Naive thymus-derived CD8-positive, alpha-beta T cell (primary cell): ENCODE measurements at regions not wholly inside any gene's neighbourhood (a gene's known extent, or its start where the extent isn't known, plus 50 kb on each side); places are given as distances from the start of the nearest gene placed in this dataset.
A peak's percentile ranks its signal among the peaks of the same experiment; 100 is the strongest.

Source experiments
- ATAC-seq, 2 donors: fragments of 150-1000 bp; cut with Tn5 transposase in 1 of 2; sonication (Bioruptor Pico), chemical (Tn5 transposase) in 1 of 2; 1 replicate in 1 of 2; 2 replicates in 1 of 2; pipeline ENCODE4 v1.10.0; 2021; ENCODE audit warnings: mild to moderate bottlenecking in 2 of 2, moderate library complexity in 2 of 2
- POLR2A ChIA-PET: fragments of 350-600 bp; sonication (Branson Sonifier 250); formaldehyde crosslinking; loops from one replicate; lab custom pipeline; 2021; ENCODE audit warnings: antibody characterized with exemption; lab: Charles Lee
- DNase-seq, 10 donors: peaks; one replicate each; pipeline versions ENCODE4 v3.0.0 to v3.0.0-alpha.2; 2020 to 2022
- H3K27ac Mint-ChIP-seq, 10 donors: one replicate each; pipeline ENCODE4 v1.8.0; 2020 to 2022; ENCODE audit warnings: mild to moderate bottlenecking in 10 of 10, mixed read lengths in 10 of 10, moderate library complexity in 4 of 10, inconsistent platforms in 1 of 10
- H3K27me3 Mint-ChIP-seq, 5 donors: one replicate each; pipeline ENCODE4 v1.8.0; 2021 to 2022; ENCODE audit warnings: mixed read lengths in 5 of 5
- H3K36me3 Mint-ChIP-seq, 3 donors: one replicate each; pipeline ENCODE4 v1.8.0; 2020 to 2022; ENCODE audit warnings: mixed read lengths in 3 of 3, mild to moderate bottlenecking in 2 of 3, inconsistent platforms in 1 of 3
- H3K4me1 Mint-ChIP-seq, 4 donors: one replicate each; pipeline ENCODE4 v1.8.0; 2021 to 2022; ENCODE audit warnings: mixed read lengths in 4 of 4
- H3K4me3 Mint-ChIP-seq, 10 donors: one replicate each; pipeline ENCODE4 v1.8.0; 2020 to 2022; ENCODE audit warnings: mild to moderate bottlenecking in 10 of 10, mixed read lengths in 10 of 10, moderate library complexity in 6 of 10, inconsistent platforms in 1 of 10
- H3K9me3 Mint-ChIP-seq, 9 donors: one replicate each; pipeline ENCODE4 v1.8.0; 2020 to 2022; ENCODE audit warnings: mixed read lengths in 9 of 9, mild to moderate bottlenecking in 3 of 9, inconsistent platforms in 1 of 9, moderate library complexity in 1 of 9

- H3K27ac Mint-ChIP-seq, result no peak overlapping the region
- DNase-seq (no peak), ATAC-seq (no peak)
- no peaks in the 10 kb centered on the region for H3K36me3 Mint-ChIP-seq
- H3K4me3 Mint-ChIP-seq, result no peak overlapping the region
- peaks cover 0 to 1% (median 0%) of the 10 kb centered on the region in 5 donors for H3K27me3 Mint-ChIP-seq
- H3K9me3 Mint-ChIP-seq, result peaks cover 0 to 9% (median 2%) of the 10 kb centered on the region in 9 donors
- H3K4me1 Mint-ChIP-seq, result peaks cover 0 to 3% (median 0%) of the 10 kb centered on the region in 4 donors
- POLR2A ChIA-PET, result no interaction called here
These were observed 104.1 kb upstream of the FERD3L start for GRCh38 chr7:19249281-19249680.

- DNase-seq (no peak), ATAC-seq (no peak)
- Mint-ChIP-seq H3K27ac (no peak overlapping the region), H3K4me3 (no peak overlapping the region), H3K9me3 (peaks cover 0 to 9% (median 0%) of the 10 kb centered on the region in 9 donors), H3K36me3 (no peaks in the 10 kb centered on the region), H3K27me3 (peaks cover 0 to 1% (median 0%) of the 10 kb centered on the region in 5 donors), H3K4me1 (peaks cover 0 to 3% (median 0%) of the 10 kb centered on the region in 4 donors)
- POLR2A ChIA-PET, result no interaction called here
These were observed 103.5 kb upstream of the FERD3L start for GRCh38 chr7:19248681-19249080.

GRCh38 chr7:19248115-19248514 is 102.9 kb upstream of the FERD3L start:
- Mint-ChIP-seq H3K27me3 (peaks cover 0 to 1% (median 0%) of the 10 kb centered on the region in 5 donors), H3K4me1 (peaks cover 0 to 3% (median 0%) of the 10 kb centered on the region in 4 donors), H3K9me3 (peaks cover 0 to 13% (median 1%) of the 10 kb centered on the region in 9 donors), H3K36me3 (peaks cover 0 to 2% (median 0%) of the 10 kb centered on the region in 3 donors), H3K27ac (no peak overlapping the region), H3K4me3 (no peak overlapping the region)
- DNase-seq, result no peak
- POLR2A ChIA-PET, result no interaction called here
- no peak for ATAC-seq

DNA sequence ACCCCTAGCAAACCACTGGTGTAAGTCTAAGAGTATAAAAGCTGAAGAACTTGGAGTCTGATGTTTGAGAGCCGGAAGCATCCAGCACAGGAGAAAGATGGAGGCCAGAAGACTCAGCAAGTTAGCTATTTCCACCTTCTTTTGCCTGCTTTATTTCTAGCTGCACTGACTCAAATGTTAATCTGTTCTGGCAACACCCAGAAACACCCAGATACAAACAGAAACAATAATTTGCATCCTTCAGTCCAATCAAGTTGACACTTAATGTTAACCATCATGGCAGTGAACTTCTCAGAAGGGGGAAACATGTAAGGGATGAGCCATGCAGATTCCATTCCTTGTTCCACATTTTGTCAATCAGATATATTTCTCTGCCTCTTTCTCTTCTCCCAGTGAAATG is 101.8 kb upstream of the FERD3L start:
- peaks cover 0 to 1% (median 0%) of the 10 kb centered on the region in 5 donors for H3K27me3 Mint-ChIP-seq
- no peak for DNase-seq
- H3K4me3 Mint-ChIP-seq, result peak overlapping the region in 6 of 10 donors; percentile 50 to 72 (median 64)
- POLR2A ChIA-PET, result no interaction called here
- peaks cover 0 to 3% (median 0%) of the 10 kb centered on the region in 4 donors for H3K4me1 Mint-ChIP-seq
- ATAC-seq, result no peak
- H3K36me3 Mint-ChIP-seq, result peaks cover 0 to 5% (median 0%) of the 10 kb centered on the region in 3 donors
- peaks cover 0 to 20% (median 4%) of the 10 kb centered on the region in 9 donors for H3K9me3 Mint-ChIP-seq
- H3K27ac Mint-ChIP-seq, result no peak overlapping the region

GRCh38 chr7:19242246-19242645 is 97.0 kb upstream of the FERD3L start:
- Mint-ChIP-seq H3K4me3 (no peak overlapping the region), H3K36me3 (peaks cover 0 to 5% (median 3%) of the 10 kb centered on the region in 3 donors), H3K9me3 (peaks cover 0 to 19% (median 10%) of the 10 kb centered on the region in 9 donors), H3K27ac (no peak overlapping the region), H3K27me3 (peaks cover 0 to 1% (median 0%) of the 10 kb centered on the region in 5 donors), H3K4me1 (peaks cover 0 to 3% (median 0%) of the 10 kb centered on the region in 4 donors)
- DNase-seq (no peak), ATAC-seq (no peak)
- POLR2A ChIA-PET, result no interaction called here

DNA sequence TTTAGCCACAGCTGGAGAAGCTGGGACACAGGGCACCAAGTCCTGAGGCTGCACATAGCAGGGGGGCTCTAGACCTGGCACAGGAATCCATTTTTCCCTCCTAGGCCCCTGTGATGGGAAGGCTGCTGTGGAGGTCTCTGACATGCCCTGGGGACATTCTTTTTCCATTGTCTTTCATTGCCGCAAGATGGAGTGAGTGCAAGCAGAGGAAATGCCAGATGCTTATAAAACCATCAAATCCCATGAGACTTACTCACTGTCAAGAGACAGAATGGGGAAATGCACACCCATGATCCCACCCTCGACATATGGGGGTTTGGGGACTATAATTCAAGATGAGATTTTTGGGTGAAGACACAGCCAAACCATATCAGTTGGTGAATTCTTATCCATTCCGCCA is 94.7 kb upstream of the FERD3L start:
- DNase-seq, result no peak
- Mint-ChIP-seq H3K4me1 (no peaks in the 10 kb centered on the region), H3K27me3 (no peaks in the 10 kb centered on the region)

GRCh38 chr7:19235680-19236079 is 90.5 kb upstream of the FERD3L start:
- POLR2A ChIA-PET, result no interaction called here
- H3K27me3 Mint-ChIP-seq, result no peaks in the 10 kb centered on the region

More for the DNA sequence above, 94.7 kb upstream of the FERD3L start:
- POLR2A ChIA-PET, result no interaction called here
- no peak for ATAC-seq
- Mint-ChIP-seq H3K27ac (no peak overlapping the region), H3K9me3 (peaks cover 0 to 24% (median 12%) of the 10 kb centered on the region in 9 donors), H3K36me3 (peaks cover 0 to 5% (median 3%) of the 10 kb centered on the region in 3 donors), H3K4me3 (no peak overlapping the region)

DNA sequence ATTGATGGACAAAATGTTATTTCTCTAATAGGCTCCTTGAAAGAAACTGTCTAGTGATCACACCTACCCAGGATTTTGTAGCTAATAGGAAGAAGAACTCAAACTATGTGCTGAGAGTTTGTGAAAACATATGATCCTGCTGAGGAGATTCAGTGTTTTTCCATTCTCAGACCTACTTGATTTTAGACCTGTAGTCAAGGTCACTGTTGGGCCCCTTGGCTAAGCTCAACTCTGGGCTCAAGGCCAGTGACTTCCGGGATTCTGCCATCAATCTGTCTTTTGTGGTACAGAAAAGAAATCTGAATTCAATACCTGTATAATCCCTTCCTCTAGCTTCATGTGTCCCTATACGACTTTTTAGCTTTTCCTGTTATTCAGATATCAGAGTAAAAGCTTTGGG is 79.7 kb upstream of the FERD3L start:
- Mint-ChIP-seq H3K36me3 (no peaks in the 10 kb centered on the region), H3K4me1 (no peaks in the 10 kb centered on the region), H3K9me3 (peaks cover 2 to 36% (median 13%) of the 10 kb centered on the region in 9 donors), H3K27ac (no peak overlapping the region), H3K27me3 (no peaks in the 10 kb centered on the region), H3K4me3 (no peak overlapping the region)
- DNase-seq (no peak), ATAC-seq (no peak)
- POLR2A ChIA-PET, result no interaction called here

More at GRCh38 chr7:19235680-19236079, 90.5 kb upstream of the FERD3L start:
- no peak overlapping the region for H3K4me3 Mint-ChIP-seq
- no peak for ATAC-seq
- H3K27ac Mint-ChIP-seq, result no peak overlapping the region
- no peak for DNase-seq
- no peaks in the 10 kb centered on the region for H3K4me1 Mint-ChIP-seq
- peaks cover 2 to 16% (median 11%) of the 10 kb centered on the region in 9 donors for H3K9me3 Mint-ChIP-seq
- no peaks in the 10 kb centered on the region for H3K36me3 Mint-ChIP-seq

- DNase-seq (no peak), ATAC-seq (no peak)
- H3K27ac Mint-ChIP-seq, result no peak overlapping the region
- no peaks in the 10 kb centered on the region for H3K36me3 Mint-ChIP-seq
- no peaks in the 10 kb centered on the region for H3K4me1 Mint-ChIP-seq
- POLR2A ChIA-PET, result no interaction called here
- H3K4me3 Mint-ChIP-seq, result no peak overlapping the region
- peaks cover 0 to 12% (median 6%) of the 10 kb centered on the region in 9 donors for H3K9me3 Mint-ChIP-seq
- H3K27me3 Mint-ChIP-seq, result no peaks in the 10 kb centered on the region
These were observed 70.2 kb upstream of the FERD3L start for GRCh38 chr7:19215412-19215811.

DNA sequence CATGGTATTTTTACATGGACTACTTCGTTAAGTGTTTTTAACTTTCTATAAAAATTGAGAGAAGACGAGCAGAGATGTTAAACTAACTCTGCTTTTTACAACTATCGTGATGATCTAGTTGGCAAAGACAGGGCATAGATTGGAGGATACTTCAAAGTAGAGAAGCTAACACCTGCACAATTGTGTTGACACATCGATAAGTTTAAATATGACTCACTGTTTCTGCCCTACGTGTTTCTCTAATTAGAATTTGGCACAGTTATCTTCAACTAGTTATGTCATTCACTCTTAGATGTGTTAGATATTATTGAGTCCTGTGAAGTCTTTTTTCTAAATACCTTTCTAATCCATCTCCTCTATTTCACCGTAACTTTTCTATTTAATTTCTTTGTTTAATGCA is 68.5 kb upstream of the FERD3L start:
- ATAC-seq, result no peak
- Mint-ChIP-seq H3K27me3 (no peaks in the 10 kb centered on the region), H3K4me1 (no peaks in the 10 kb centered on the region), H3K36me3 (no peaks in the 10 kb centered on the region), H3K9me3 (peaks cover 0 to 12% (median 6%) of the 10 kb centered on the region in 9 donors), H3K27ac (no peak overlapping the region), H3K4me3 (no peak overlapping the region)
- POLR2A ChIA-PET, result no interaction called here
- no peak for DNase-seq

- no peak for ATAC-seq
- Mint-ChIP-seq H3K4me3 (no peak overlapping the region), H3K27me3 (no peaks in the 10 kb centered on the region), H3K4me1 (no peaks in the 10 kb centered on the region), H3K27ac (no peak overlapping the region), H3K9me3 (peaks cover 0 to 12% (median 0%) of the 10 kb centered on the region in 9 donors), H3K36me3 (no peaks in the 10 kb centered on the region)
- DNase-seq, result no peak
- POLR2A ChIA-PET, result no interaction called here
These were observed 65.7 kb upstream of the FERD3L start for GRCh38 chr7:19210893-19211413.

DNA sequence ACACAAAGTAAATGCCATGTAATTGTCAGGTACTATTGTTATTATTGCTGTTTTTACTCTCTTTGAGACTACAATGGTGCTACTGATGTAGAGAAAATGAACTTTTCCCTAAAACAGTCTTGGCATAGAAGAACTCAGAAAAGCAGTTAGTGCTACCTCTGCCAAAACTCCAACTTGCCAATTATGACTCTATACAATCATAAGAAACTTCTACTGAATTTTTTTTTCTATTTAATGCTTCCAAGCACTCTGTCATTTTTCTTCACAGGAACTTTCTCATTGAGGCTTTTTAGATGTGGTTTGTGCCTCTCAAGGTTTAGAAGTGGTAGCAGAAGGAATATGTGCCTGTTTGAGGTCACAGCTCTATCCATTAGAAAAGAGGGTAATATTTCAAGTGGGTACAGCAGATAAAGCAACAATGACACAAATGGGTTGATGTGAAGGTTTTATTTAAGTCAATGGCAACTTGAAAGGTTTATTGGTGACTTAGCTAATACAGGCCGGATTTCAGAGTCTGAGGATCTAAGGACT is 64.0 kb upstream of the FERD3L start:
- Mint-ChIP-seq H3K4me1 (no peaks in the 10 kb centered on the region), H3K4me3 (no peak overlapping the region), H3K9me3 (peaks cover 0 to 21% (median 0%) of the 10 kb centered on the region in 9 donors), H3K27me3 (no peaks in the 10 kb centered on the region), H3K36me3 (no peaks in the 10 kb centered on the region), H3K27ac (no peak overlapping the region)
- ATAC-seq, result no peak
- POLR2A ChIA-PET, result no interaction called here
- DNase-seq, result no peak

DNA sequence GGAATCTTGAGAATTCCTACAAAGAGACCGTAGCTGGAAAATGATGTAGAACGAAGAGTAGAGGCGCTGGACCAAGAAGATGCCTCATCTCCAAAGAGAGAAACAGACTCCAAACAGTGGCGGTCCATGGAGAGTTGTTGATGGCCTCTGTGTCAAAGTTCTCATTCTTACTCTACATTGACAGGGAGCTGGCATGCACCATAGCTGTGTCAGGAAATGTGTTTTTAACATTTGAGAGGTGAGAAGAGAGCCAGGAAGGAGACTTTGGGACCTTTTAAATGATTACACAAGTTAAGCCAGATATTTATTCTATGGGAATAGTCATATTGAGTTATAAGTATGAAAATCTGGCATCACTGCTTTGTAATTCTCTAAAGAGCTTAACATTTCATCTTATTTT is 61.5 kb upstream of the FERD3L start:
- peaks cover 0 to 12% (median under 1%) of the 10 kb centered on the region in 9 donors for H3K9me3 Mint-ChIP-seq
- no peaks in the 10 kb centered on the region for H3K4me1 Mint-ChIP-seq
- H3K27me3 Mint-ChIP-seq, result no peaks in the 10 kb centered on the region
- H3K27ac Mint-ChIP-seq, result no peak overlapping the region
- ATAC-seq (no peak), DNase-seq (no peak)
- POLR2A ChIA-PET, result no interaction called here
- H3K36me3 Mint-ChIP-seq, result no peaks in the 10 kb centered on the region
- no peak overlapping the region for H3K4me3 Mint-ChIP-seq

- Mint-ChIP-seq H3K36me3 (no peaks in the 10 kb centered on the region), H3K4me3 (no peak overlapping the region), H3K9me3 (peaks cover 0 to 12% (median 3%) of the 10 kb centered on the region in 9 donors), H3K27ac (no peak overlapping the region), H3K4me1 (no peaks in the 10 kb centered on the region), H3K27me3 (no peaks in the 10 kb centered on the region)
- no peak for ATAC-seq
- DNase-seq, result no peak
- POLR2A ChIA-PET, result no interaction called here
These were observed 58.5 kb upstream of the FERD3L start for GRCh38 chr7:19203686-19204085.
